Memory B cell (primary cell): ENCODE measurements at regions not wholly inside any gene's neighbourhood (a gene's known extent, or its start where the extent isn't known, plus 50 kb on each side); places are given as distances from the start of the nearest gene placed in this dataset.

Experiments used
- ATAC-seq: fragments of 150-1000 bp; cut with Tn5 transposase; 2 replicates; pipeline ENCODE4 v1.10.0; 2021; ENCODE audit warnings: low read depth, mild to moderate bottlenecking, moderate library complexity
- DNase-seq, 2 donors: peaks; one replicate each; pipeline ENCODE4 v3.0.0; 2022; ENCODE audit warnings: low spot score in 2 of 2
- H3K27ac Mint-ChIP-seq: one replicate; pipeline ENCODE4 v1.8.0; 2022; ENCODE audit warnings: mild to moderate bottlenecking, moderate library complexity, mixed read lengths
- H3K27me3 Mint-ChIP-seq: one replicate; pipeline ENCODE4 v1.8.0; 2022; ENCODE audit warnings: mixed read lengths
- H3K36me3 Mint-ChIP-seq: one replicate; pipeline ENCODE4 v1.8.0; 2022; ENCODE audit warnings: mild to moderate bottlenecking, mixed read lengths
- H3K4me1 Mint-ChIP-seq: one replicate; pipeline ENCODE4 v1.8.0; 2022; ENCODE audit warnings: mixed read lengths
- H3K4me3 Mint-ChIP-seq: one replicate; pipeline ENCODE4 v1.8.0; 2022; ENCODE audit warnings: mild to moderate bottlenecking, moderate library complexity, mixed read lengths
- H3K9me3 Mint-ChIP-seq: one replicate; pipeline ENCODE4 v1.8.0; 2022; ENCODE audit warnings: mixed read lengths

- H3K4me3 Mint-ChIP-seq, result no peak overlapping the region
- DNase-seq (no peak), ATAC-seq (no peak)
- peaks cover 4% of the 10 kb centered on the region for H3K4me1 Mint-ChIP-seq
- no peak overlapping the region for H3K27ac Mint-ChIP-seq
- H3K36me3 Mint-ChIP-seq, result peaks cover 6% of the 10 kb centered on the region
- H3K27me3 Mint-ChIP-seq, result no peaks in the 10 kb centered on the region
- H3K9me3 Mint-ChIP-seq, result no peaks in the 10 kb centered on the region
Observed at GRCh38 chr7:18425838-18426445, 69.6 kb upstream of the HDAC9 start.

GRCh38 chr7:18426564-18427226 lies 68.9 kb upstream of the HDAC9 start:
- no peak overlapping the region for H3K27ac Mint-ChIP-seq
- peaks cover 6% of the 10 kb centered on the region for H3K36me3 Mint-ChIP-seq
- ATAC-seq (no peak), DNase-seq (no peak)
- no peak overlapping the region for H3K4me3 Mint-ChIP-seq
- H3K9me3 Mint-ChIP-seq, result no peaks in the 10 kb centered on the region
- no peaks in the 10 kb centered on the region for H3K4me1 Mint-ChIP-seq
- no peaks in the 10 kb centered on the region for H3K27me3 Mint-ChIP-seq

GRCh38 chr7:18429547-18429946 lies 66.0 kb upstream of the HDAC9 start:
- Mint-ChIP-seq H3K4me1 (peaks cover 3% of the 10 kb centered on the region), H3K36me3 (peaks cover 12% of the 10 kb centered on the region), H3K4me3 (no peak overlapping the region), H3K9me3 (no peaks in the 10 kb centered on the region), H3K27me3 (no peaks in the 10 kb centered on the region), H3K27ac (no peak overlapping the region)
- DNase-seq (no peak), ATAC-seq (no peak)

- no peaks in the 10 kb centered on the region for H3K9me3 Mint-ChIP-seq
- peaks cover 12% of the 10 kb centered on the region for H3K36me3 Mint-ChIP-seq
- no peaks in the 10 kb centered on the region for H3K27me3 Mint-ChIP-seq
- DNase-seq (no peak), ATAC-seq (no peak)
- H3K27ac Mint-ChIP-seq, result no peak overlapping the region
- peaks cover 3% of the 10 kb centered on the region for H3K4me1 Mint-ChIP-seq
- H3K4me3 Mint-ChIP-seq, result no peak overlapping the region
Observed at GRCh38 chr7:18430810-18431209, 64.7 kb upstream of the HDAC9 start.

- Mint-ChIP-seq H3K36me3 (peaks cover 6% of the 10 kb centered on the region), H3K4me1 (peaks cover 11% of the 10 kb centered on the region), H3K27ac (no peak overlapping the region), H3K27me3 (no peaks in the 10 kb centered on the region), H3K4me3 (no peak overlapping the region), H3K9me3 (no peaks in the 10 kb centered on the region)
- ATAC-seq (no peak), DNase-seq (no peak)
Observed at GRCh38 chr7:18434171-18434570, 61.4 kb upstream of the HDAC9 start.

- ATAC-seq, result no peak
- Mint-ChIP-seq H3K4me1 (peaks cover 17% of the 10 kb centered on the region), H3K36me3 (peaks cover 3% of the 10 kb centered on the region), H3K9me3 (no peaks in the 10 kb centered on the region), H3K4me3 (no peak overlapping the region), H3K27me3 (no peaks in the 10 kb centered on the region), H3K27ac (no peak overlapping the region)
- no peak for DNase-seq
Observed at GRCh38 chr7:18437101-18437500, 58.4 kb upstream of the HDAC9 start.

GRCh38 chr7:18440934-18441333 lies 54.6 kb upstream of the HDAC9 start:
- Mint-ChIP-seq H3K4me3 (no peak overlapping the region), H3K36me3 (peaks cover 2% of the 10 kb centered on the region), H3K27me3 (no peaks in the 10 kb centered on the region), H3K9me3 (no peaks in the 10 kb centered on the region), H3K4me1 (peaks cover 14% of the 10 kb centered on the region), H3K27ac (no peak overlapping the region)
- ATAC-seq, result no peak
- DNase-seq, result no peak

- ATAC-seq (no peak), DNase-seq (no peak)
- Mint-ChIP-seq H3K36me3 (peaks cover 2% of the 10 kb centered on the region), H3K4me1 (no peaks in the 10 kb centered on the region), H3K27me3 (no peaks in the 10 kb centered on the region), H3K27ac (no peak overlapping the region), H3K4me3 (no peak overlapping the region), H3K9me3 (no peaks in the 10 kb centered on the region)
Observed at GRCh38 chr7:18444826-18445225, 50.7 kb upstream of the HDAC9 start.

- peaks cover 2% of the 10 kb centered on the region for H3K36me3 Mint-ChIP-seq
- no peaks in the 10 kb centered on the region for H3K4me1 Mint-ChIP-seq
Observed at GRCh38 chr7:18445483-18445882, 50.1 kb upstream of the HDAC9 start.

More at GRCh38 chr7:18445483-18445882, 50.1 kb upstream of the HDAC9 start:
- no peaks in the 10 kb centered on the region for H3K27me3 Mint-ChIP-seq
- no peak for DNase-seq
- H3K27ac Mint-ChIP-seq, result no peak overlapping the region
- H3K9me3 Mint-ChIP-seq, result no peaks in the 10 kb centered on the region
- ATAC-seq, result no peak
- H3K4me3 Mint-ChIP-seq, result no peak overlapping the region
